BLaER1 treated with 17β-estradiol and CSF1 and Interleukin-3, amounts not matched to agents 10 nM and 100 nM (cell line): ENCODE measurements at regions not wholly inside any gene's neighbourhood (a gene's known extent, or its start where the extent isn't known, plus 50 kb on each side); places are given as distances from the start of the nearest gene placed in this dataset.
"Not testable (repeated sequence)": the region's sequence is repeated elsewhere in the genome, so short reads cannot be mapped to it uniquely, and the experiment has no call there.

Experiments used
- H3K27ac ChIP-seq, 11 experiments: shearing (Covaris generic); formaldehyde crosslinking; 2 replicates each; pipeline ENCODE4 v1.8.1; 2022
- H3K27me3 ChIP-seq, 11 experiments: shearing (Covaris generic); formaldehyde crosslinking; 2 replicates each; pipeline ENCODE4 v1.8.1; 2022
- H3K36me3 ChIP-seq, 11 experiments: shearing (Covaris generic); formaldehyde crosslinking; 2 replicates each; pipeline ENCODE4 v1.8.1; 2022
- H3K4me1 ChIP-seq, 10 experiments: shearing (Covaris generic); formaldehyde crosslinking; 2 replicates each; pipeline ENCODE4 v1.8.1; 2022
- H3K4me2 ChIP-seq, 11 experiments: shearing (Covaris generic); formaldehyde crosslinking; 2 replicates each; pipeline ENCODE4 v1.8.1; 2022
- H3K4me3 ChIP-seq, 10 experiments: shearing (Covaris generic); formaldehyde crosslinking; 2 replicates each; pipeline ENCODE4 v1.8.1; 2022
- H3K9ac ChIP-seq, 11 experiments: shearing (Covaris generic); formaldehyde crosslinking; 2 replicates each; pipeline ENCODE4 v1.8.1; 2022
- H3K9me3 ChIP-seq, 11 experiments: shearing (Covaris generic); formaldehyde crosslinking; replicated peaks in 1 of 11; 2 replicates each; pipeline ENCODE4 v1.8.1; 2022
- H4K20me1 ChIP-seq, 11 experiments: shearing (Covaris generic); formaldehyde crosslinking; 2 replicates each; pipeline ENCODE4 v1.8.1; 2022
- Cebpa-rat ChIP-seq, 11 experiments: shearing (Covaris generic); IDR thresholded peaks; 2 replicates each; pipeline ENCODE4 v1.8.1; 2022

GRCh38 chr18:57947117-57947516 lies 96.9 kb upstream of the NEDD4L start:
- Histone ChIP-seq H3K4me2 (no peak overlapping the region), H3K4me1 (peaks cover 9 to 18% (median 15%) of the 10 kb centered on the region in 10 experiments; a peak in 18 of 20 replicates), H3K27me3 (no peaks in the 10 kb centered on the region), H3K9ac (no peak overlapping the region), H3K27ac (no peak overlapping the region), H3K9me3 (0 out of 22 replicates have a peak, but pooled peaks cover 0 to 8% (median 0%) of the 10 kb centered on the region in 11 experiments), H3K4me3 (no peak overlapping the region), H3K36me3 (no peaks in the 10 kb centered on the region), H4K20me1 (no peaks in the 10 kb centered on the region)
- TF ChIP-seq Cebpa-rat (IDR thresholded peaks at IDR 0.05) = no peak

- H3K27me3 ChIP-seq = no peaks in the 10 kb centered on the region
- no peak overlapping the region for H3K9ac ChIP-seq
- no peaks in the 10 kb centered on the region for H4K20me1 ChIP-seq
- no peaks in the 10 kb centered on the region for H3K36me3 ChIP-seq
- no peak overlapping the region for H3K4me3 ChIP-seq
- no peak for TF ChIP-seq Cebpa-rat (IDR thresholded peaks at IDR 0.05)
- 0 out of 22 replicates have a peak, but pooled peaks cover 0 to 3% (median 0%) of the 10 kb centered on the region in 11 experiments for H3K9me3 ChIP-seq
- H3K4me1 ChIP-seq = peaks cover 0 to 5% (median 0%) of the 10 kb centered on the region in 10 experiments; a peak in 1 of 20 replicates
- H3K4me2 ChIP-seq = no peak overlapping the region; a peak in 1 of 22 replicates
- H3K27ac ChIP-seq = no peak overlapping the region
Observed at GRCh38 chr18:57943723-57944122, 100.3 kb upstream of the NEDD4L start.

- no peaks in the 10 kb centered on the region for H4K20me1 ChIP-seq
- TF ChIP-seq Cebpa-rat (IDR thresholded peaks at IDR 0.05) = no peak
- no peak overlapping the region for H3K4me3 ChIP-seq
- H3K36me3 ChIP-seq = no peaks in the 10 kb centered on the region
- H3K4me2 ChIP-seq = no peak overlapping the region
- H3K27me3 ChIP-seq = no peaks in the 10 kb centered on the region
- no peaks in the 10 kb centered on the region for H3K9me3 ChIP-seq
- peaks cover 0 to 5% (median 0%) of the 10 kb centered on the region in 10 experiments; a peak in 1 of 20 replicates for H3K4me1 ChIP-seq
- no peak overlapping the region for H3K27ac ChIP-seq
- no peak overlapping the region for H3K9ac ChIP-seq
Observed at GRCh38 chr18:57942493-57942892, 101.5 kb upstream of the NEDD4L start.

GRCh38 chr18:57941841-57942489 lies 102.1 kb upstream of the NEDD4L start:
- H4K20me1 ChIP-seq = no peaks in the 10 kb centered on the region
- H3K36me3 ChIP-seq = no peaks in the 10 kb centered on the region
- H3K9me3 ChIP-seq = no peaks in the 10 kb centered on the region
- no peak overlapping the region for H3K4me2 ChIP-seq
- TF ChIP-seq Cebpa-rat (IDR thresholded peaks at IDR 0.05) = no peak
- H3K4me1 ChIP-seq = peaks cover 0 to 5% (median 0%) of the 10 kb centered on the region in 10 experiments; a peak in 1 of 20 replicates
- no peak overlapping the region for H3K9ac ChIP-seq
- no peak overlapping the region for H3K27ac ChIP-seq
- H3K4me3 ChIP-seq = no peak overlapping the region
- no peaks in the 10 kb centered on the region for H3K27me3 ChIP-seq

DNA sequence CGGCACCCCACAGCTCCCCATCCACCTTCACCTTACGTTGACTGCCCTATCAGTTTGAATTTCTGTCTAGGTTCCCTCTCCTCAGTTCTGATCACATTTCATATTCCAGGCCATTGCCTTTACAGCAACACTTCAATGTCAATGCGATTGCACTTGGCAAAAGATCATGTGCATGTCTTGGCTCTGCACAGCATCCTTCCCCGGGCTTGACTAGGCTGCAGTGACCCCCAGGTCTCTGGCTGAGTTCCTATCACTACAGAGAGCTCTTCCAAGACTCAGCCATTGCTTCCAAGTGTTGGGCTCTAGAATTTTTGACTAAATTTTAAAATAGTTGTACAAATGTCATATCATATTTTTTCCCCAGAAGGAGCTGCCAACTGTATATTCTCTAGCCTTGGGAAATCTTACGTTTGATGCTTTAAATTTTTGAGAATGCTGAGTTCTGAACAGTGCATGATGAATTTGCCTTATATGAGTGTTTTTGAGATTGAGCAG lies 103.8 kb upstream of the NEDD4L start:
- Histone ChIP-seq H3K27ac (no peak overlapping the region), H3K4me2 (no peak overlapping the region), H3K4me1 (peaks cover 0 to 5% (median 0%) of the 10 kb centered on the region in 10 experiments; a peak in 1 of 20 replicates), H3K9ac (no peak overlapping the region), H3K4me3 (no peak overlapping the region), H3K9me3 (no peaks in the 10 kb centered on the region), H3K36me3 (no peaks in the 10 kb centered on the region), H4K20me1 (no peaks in the 10 kb centered on the region), H3K27me3 (no peaks in the 10 kb centered on the region)
- TF ChIP-seq Cebpa-rat (IDR thresholded peaks at IDR 0.05) = no peak

DNA sequence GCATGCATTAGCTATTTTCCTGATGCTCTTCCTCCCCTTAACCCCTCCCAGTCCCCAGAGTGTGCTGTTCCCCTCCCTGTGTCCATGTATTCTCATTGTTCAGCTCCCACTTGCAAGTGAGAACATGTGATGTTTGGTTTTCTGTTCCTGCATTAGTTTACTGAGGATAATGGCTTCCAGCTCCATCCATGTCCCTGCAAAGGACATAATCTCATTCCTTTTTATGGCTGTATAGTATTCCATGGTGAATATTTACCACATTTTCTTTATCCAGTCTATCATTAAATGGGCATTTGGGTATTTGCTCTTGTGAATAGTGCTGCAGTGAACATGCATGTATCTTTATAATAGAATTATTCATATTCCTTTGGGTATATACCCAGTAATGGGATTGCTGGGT lies 109.7 kb upstream of the NEDD4L start:
- H3K36me3 ChIP-seq, H3K4me2 ChIP-seq, H3K9ac ChIP-seq, H4K20me1 ChIP-seq, H3K27me3 ChIP-seq, H3K4me1 ChIP-seq, H3K27ac ChIP-seq, H3K9me3 ChIP-seq, H3K4me3 ChIP-seq: not testable (repeated sequence)

GRCh38 chr18:57931038-57931437 lies 113.0 kb upstream of the NEDD4L start:
- Histone ChIP-seq H3K27ac (no peak overlapping the region), H3K36me3 (no peaks in the 10 kb centered on the region), H3K9me3 (peaks cover 0 to 7% (median 0%) of the 10 kb centered on the region in 11 experiments; a peak in 2 of 22 replicates), H3K4me2 (0 out of 22 replicates have a peak overlapping the region, but pooled peaks of 1 of the 11 experiments have one; percentile 1), H3K9ac (no peak overlapping the region), H3K4me1 (no peaks in the 10 kb centered on the region), H3K27me3 (no peaks in the 10 kb centered on the region), H4K20me1 (no peaks in the 10 kb centered on the region), H3K4me3 (no peak overlapping the region)
- TF ChIP-seq Cebpa-rat (IDR thresholded peaks at IDR 0.05) = no peak

- Histone ChIP-seq H3K9ac (no peak overlapping the region), H3K9me3 (peaks cover 0 to 7% (median 0%) of the 10 kb centered on the region in 11 experiments; a peak in 2 of 22 replicates), H3K4me1 (no peaks in the 10 kb centered on the region), H3K36me3 (no peaks in the 10 kb centered on the region), H3K27me3 (no peaks in the 10 kb centered on the region), H3K27ac (no peak overlapping the region), H3K4me2 (0 out of 22 replicates have a peak overlapping the region, but pooled peaks of 1 of the 11 experiments have one; percentile 1), H3K4me3 (no peak overlapping the region), H4K20me1 (no peaks in the 10 kb centered on the region)
- no peak for TF ChIP-seq Cebpa-rat (IDR thresholded peaks at IDR 0.05)
Observed at GRCh38 chr18:57930476-57930875, 113.5 kb upstream of the NEDD4L start.

- no peaks in the 10 kb centered on the region for H3K36me3 ChIP-seq
- no peak for TF ChIP-seq Cebpa-rat (IDR thresholded peaks at IDR 0.05)
- H3K4me3 ChIP-seq = no peak overlapping the region
Observed at GRCh38 chr18:57929922-57930321, 114.1 kb upstream of the NEDD4L start.

GRCh38 chr18:57928466-57928865 lies 115.6 kb upstream of the NEDD4L start:
- no peak for TF ChIP-seq Cebpa-rat (IDR thresholded peaks at IDR 0.05)
- Histone ChIP-seq H3K9ac (no peak overlapping the region), H3K27ac (no peak overlapping the region), H3K4me3 (no peak overlapping the region), H4K20me1 (no peaks in the 10 kb centered on the region), H3K27me3 (no peaks in the 10 kb centered on the region), H3K9me3 (no peaks in the 10 kb centered on the region; a peak in 1 of 22 replicates), H3K4me2 (no peak overlapping the region), H3K4me1 (no peaks in the 10 kb centered on the region), H3K36me3 (no peaks in the 10 kb centered on the region)

More at GRCh38 chr18:57929922-57930321, 114.1 kb upstream of the NEDD4L start:
- Histone ChIP-seq H3K9ac (no peak overlapping the region), H4K20me1 (no peaks in the 10 kb centered on the region), H3K27ac (no peak overlapping the region), H3K9me3 (peaks cover 0 to 7% (median 0%) of the 10 kb centered on the region in 11 experiments; a peak in 2 of 22 replicates), H3K4me1 (no peaks in the 10 kb centered on the region), H3K4me2 (no peak overlapping the region), H3K27me3 (no peaks in the 10 kb centered on the region)
